ENCODE measurements at regions not wholly inside any gene's neighbourhood (a gene's known extent, or its start where the extent isn't known, plus 50 kb on each side); places are given as distances from the start of the nearest gene placed in this dataset.

GRCh38 chr4:34824515-34824914 lies 1419.8 kb downstream of the ARAP2 start:
- H3K4me1 ChIP-seq: no peaks in the 10 kb centered on the region
- no peaks in the 10 kb centered on the region for H3K9me3 ChIP-seq
- H3K27me3 ChIP-seq (replicated peaks; ENCODE audit: control insufficient read depth, insufficient read depth, low read length): no peaks in the 10 kb centered on the region
- H3K9me3 Mint-ChIP-seq (ENCODE audit: unreplicated experiment): no peaks in the 10 kb centered on the region
- H3K27ac Mint-ChIP-seq (ENCODE audit: unreplicated experiment): no peak overlapping the region
- H3K4me1 Mint-ChIP-seq (ENCODE audit: low read depth, unreplicated experiment): no peaks in the 10 kb centered on the region
- intact Hi-C loops (cut with micrococcal nuclease; ENCODE audit: unreplicated experiment): no loop called here
- BruUV-seq (replicated peaks): no TSS peak
- ChIA-PET CTCF (no interaction called here), POLR2A (no interaction called here)
- no peak overlapping the region for H3K4me3 Mint-ChIP-seq (ENCODE audit: unreplicated experiment)
- no peak for TF ChIP-seq CTCF (IDR thresholded peaks at IDR 0.05; ENCODE audit: insufficient read depth in 1 of 2, low read depth in 1 of 2, low read length in 1 of 2, severe bottlenecking in 1 of 2, unreplicated experiment in 1 of 2)
- no peak for DNase-seq
- H3K27me3 Mint-ChIP-seq (ENCODE audit: insufficient read depth, unreplicated experiment): no peaks in the 10 kb centered on the region
- no peak overlapping the region for H3K4me3 ChIP-seq (ENCODE audit: low read depth, low read length)
- no peaks in the 10 kb centered on the region for H3K36me3 Mint-ChIP-seq (ENCODE audit: insufficient read depth, unreplicated experiment)
- no peaks in the 10 kb centered on the region for H3K36me3 ChIP-seq (ENCODE audit: control insufficient read depth, insufficient read depth, low read length)

GRCh38 chr4:34826660-34827059 lies 1417.7 kb downstream of the ARAP2 start:
- Mint-ChIP-seq H3K36me3 (ENCODE audit: insufficient read depth, unreplicated experiment) (no peaks in the 10 kb centered on the region), H3K4me3 (ENCODE audit: unreplicated experiment) (no peak overlapping the region), H3K27me3 (ENCODE audit: insufficient read depth, unreplicated experiment) (no peaks in the 10 kb centered on the region), H3K4me1 (ENCODE audit: low read depth, unreplicated experiment) (no peaks in the 10 kb centered on the region), H3K9me3 (ENCODE audit: unreplicated experiment) (no peaks in the 10 kb centered on the region), H3K27ac (ENCODE audit: unreplicated experiment) (no peak overlapping the region)
- H3K4me1 ChIP-seq: no peaks in the 10 kb centered on the region
- CTCF ChIA-PET: no interaction called here
- DNase-seq: no peak
- no peak overlapping the region for H3K4me3 ChIP-seq (ENCODE audit: low read depth, low read length)
- no peak for TF ChIP-seq CTCF (IDR thresholded peaks at IDR 0.05; ENCODE audit: insufficient read depth in 1 of 2, low read depth in 1 of 2, low read length in 1 of 2, severe bottlenecking in 1 of 2, unreplicated experiment in 1 of 2)
- no peaks in the 10 kb centered on the region for H3K9me3 ChIP-seq
- no peaks in the 10 kb centered on the region for H3K27me3 ChIP-seq (replicated peaks; ENCODE audit: control insufficient read depth, insufficient read depth, low read length)
- no peaks in the 10 kb centered on the region for H3K36me3 ChIP-seq (ENCODE audit: control insufficient read depth, insufficient read depth, low read length)
- intact Hi-C loops (cut with micrococcal nuclease; ENCODE audit: unreplicated experiment): loop anchor here (5.0 kb wide), 1 partner anchor 279 kb away; no protein-coding TSS in a partner anchor
- POLR2A ChIA-PET: no interaction called here
- no TSS peak for BruUV-seq (replicated peaks)

- DNase-seq: no peak
- H3K27me3 Mint-ChIP-seq (ENCODE audit: insufficient read depth, unreplicated experiment): no peaks in the 10 kb centered on the region
- Histone ChIP-seq H3K27me3 (replicated peaks; ENCODE audit: control insufficient read depth, insufficient read depth, low read length) (no peaks in the 10 kb centered on the region), H3K4me1 (no peaks in the 10 kb centered on the region), H3K9me3 (no peaks in the 10 kb centered on the region), H3K4me3 (ENCODE audit: low read depth, low read length) (no peak overlapping the region), H3K36me3 (ENCODE audit: control insufficient read depth, insufficient read depth, low read length) (no peaks in the 10 kb centered on the region)
- no peaks in the 10 kb centered on the region for H3K36me3 Mint-ChIP-seq (ENCODE audit: insufficient read depth, unreplicated experiment)
- intact Hi-C loops (cut with micrococcal nuclease; ENCODE audit: unreplicated experiment): no loop called here
- no peak overlapping the region for H3K4me3 Mint-ChIP-seq (ENCODE audit: unreplicated experiment)
- no TSS peak for BruUV-seq (replicated peaks)
- H3K9me3 Mint-ChIP-seq (ENCODE audit: unreplicated experiment): no peaks in the 10 kb centered on the region
- H3K27ac Mint-ChIP-seq (ENCODE audit: unreplicated experiment): no peak overlapping the region
- no peak for TF ChIP-seq CTCF (IDR thresholded peaks at IDR 0.05; ENCODE audit: insufficient read depth in 1 of 2, low read depth in 1 of 2, low read length in 1 of 2, severe bottlenecking in 1 of 2, unreplicated experiment in 1 of 2)
- no peaks in the 10 kb centered on the region for H3K4me1 Mint-ChIP-seq (ENCODE audit: low read depth, unreplicated experiment)
- POLR2A ChIA-PET: no interaction called here
- CTCF ChIA-PET: no interaction called here
These were observed 1398.4 kb downstream of the ARAP2 start for GRCh38 chr4:34845926-34846325.

All from Caco-2 (cell line).